CD4-positive, alpha-beta T cell treated with Interleukin-17A for 4 hours (primary cell): ENCODE measurements at regions not wholly inside any gene's neighbourhood (a gene's known extent, or its start where the extent isn't known, plus 50 kb on each side); places are given as distances from the start of the nearest gene placed in this dataset.
"Not testable (repeated sequence)": the region's sequence is repeated elsewhere in the genome, so short reads cannot be mapped to it uniquely, and the experiment has no call there.

ENCODE experiments used
- DNase-seq: peaks from one replicate; pipeline ENCODE4 v3.0.0-alpha.2; 2020; ENCODE audit warnings: mixed read lengths

DNA sequence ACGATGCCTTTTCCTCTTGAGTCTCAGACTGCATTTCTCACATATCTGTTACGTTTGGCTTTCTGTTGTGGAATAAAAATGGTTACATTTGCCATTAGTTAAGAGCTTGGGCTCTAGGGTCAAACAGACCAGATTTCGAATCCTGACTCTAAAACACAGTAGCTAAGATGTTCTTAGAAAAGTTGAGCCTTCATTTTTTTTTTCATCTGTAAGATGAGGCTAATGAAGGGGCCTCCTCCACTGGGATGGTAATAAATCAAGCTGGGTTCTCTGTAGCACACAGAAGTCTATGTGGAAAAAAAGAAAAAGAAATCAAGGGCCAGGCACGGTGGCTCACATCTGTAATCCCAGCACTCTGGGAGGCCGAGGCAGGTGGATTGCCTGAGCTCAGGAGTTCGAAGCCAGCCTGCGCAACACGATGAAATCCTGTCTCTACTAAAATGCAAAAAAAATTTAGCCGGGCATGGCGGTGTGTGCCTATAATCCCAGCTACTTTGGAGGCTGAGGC is 49.9 kb upstream of the CAPRIN1 start:
- DNase-seq = no peak

DNA sequence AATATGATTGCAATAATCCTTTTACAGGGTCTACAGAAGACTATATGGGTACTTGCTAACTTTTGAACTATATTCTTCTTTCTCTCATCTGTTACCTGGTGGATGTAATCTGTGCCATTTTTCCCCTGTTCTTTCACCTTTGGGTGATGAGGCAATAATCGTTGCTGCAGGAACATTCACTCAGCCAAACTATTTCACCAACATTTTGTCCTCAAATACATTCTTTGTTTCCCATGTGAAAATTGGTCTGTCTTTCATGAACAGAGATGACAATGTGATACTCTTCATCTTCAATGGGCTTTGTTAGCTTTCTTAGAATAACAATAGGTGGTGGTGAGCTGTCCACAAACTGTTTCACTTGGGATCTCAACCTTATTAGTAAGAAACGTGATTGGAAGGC is 52.1 kb upstream of the CAPRIN1 start:
- no peak for DNase-seq

DNA sequence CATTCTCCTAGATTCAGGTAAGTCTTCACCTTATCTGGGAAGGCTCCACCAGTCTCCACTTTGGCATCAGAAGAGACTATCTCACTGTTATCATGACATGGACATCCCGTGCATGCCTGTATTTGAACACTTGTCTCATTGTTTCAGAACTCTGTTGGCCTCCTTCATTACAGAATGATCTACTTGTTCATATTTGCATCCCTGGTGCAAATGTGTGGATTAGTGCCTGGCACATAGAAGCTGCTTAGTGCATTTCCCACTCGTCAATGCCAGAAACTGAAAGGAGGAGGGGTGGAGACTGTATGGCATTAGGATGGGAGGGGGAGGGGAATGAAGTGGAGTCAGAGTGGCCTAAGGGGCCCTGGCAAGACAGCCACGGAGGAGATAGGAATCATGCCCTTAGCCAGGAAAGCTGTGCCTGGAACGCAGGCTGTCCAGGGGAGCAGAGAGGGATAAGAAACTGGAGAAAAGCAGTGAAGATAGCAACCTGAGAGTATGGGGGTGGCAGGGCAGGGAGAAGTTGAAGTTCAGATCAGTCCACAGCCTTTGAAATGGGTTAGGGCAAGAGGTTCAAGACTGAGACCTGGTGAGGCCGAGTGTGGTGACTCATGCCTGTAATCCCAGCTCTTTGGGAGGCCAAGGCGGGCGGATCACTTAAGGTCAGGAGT is 53.8 kb upstream of the CAPRIN1 start:
- DNase-seq = no peak

DNA sequence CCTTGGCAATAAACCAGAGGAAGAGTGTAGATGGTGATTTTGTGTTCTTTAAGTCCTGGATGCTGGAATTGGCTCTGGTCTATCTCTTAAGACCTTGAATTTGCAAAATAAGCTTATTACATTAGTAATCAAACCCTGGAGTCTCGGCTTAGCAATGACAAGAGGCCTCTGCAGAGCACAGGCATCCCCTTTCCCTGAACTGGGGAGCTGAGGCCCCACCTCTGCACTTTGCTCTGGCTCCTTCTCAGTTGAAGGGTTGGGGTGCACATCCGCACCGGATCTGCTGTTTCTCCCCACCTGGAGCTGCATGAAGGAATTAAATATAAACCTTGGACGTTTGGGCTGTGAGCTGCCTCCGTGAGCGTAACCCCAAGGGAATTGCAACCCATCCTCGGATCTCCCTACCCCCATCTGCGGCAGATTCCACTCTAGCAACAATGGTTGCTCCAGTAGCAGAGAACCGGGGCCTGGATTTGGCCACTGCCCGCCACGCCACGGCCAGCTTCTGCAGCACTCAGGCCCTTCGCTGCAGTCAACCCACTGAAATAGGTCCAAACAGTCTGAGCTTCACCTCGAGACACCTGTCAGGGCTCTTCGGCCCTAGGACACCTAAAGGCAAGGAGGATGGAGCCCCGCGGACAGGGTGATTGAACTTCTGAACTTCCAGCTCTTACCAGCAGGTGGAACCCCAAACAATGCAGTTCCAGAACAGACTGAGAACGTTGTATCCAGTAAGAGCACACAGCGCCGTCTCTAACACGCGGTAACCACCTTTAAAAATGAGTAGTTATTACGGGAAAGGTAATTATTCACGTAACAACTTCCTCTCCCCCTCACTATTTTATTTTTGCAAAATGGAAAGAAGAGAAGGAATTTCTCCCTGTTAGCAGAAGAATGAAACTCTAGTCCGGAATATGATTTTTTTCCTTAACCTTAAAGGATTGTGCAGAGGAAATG is 54.8 kb upstream of the CAPRIN1 start:
- peak; percentile 81 for DNase-seq

DNA sequence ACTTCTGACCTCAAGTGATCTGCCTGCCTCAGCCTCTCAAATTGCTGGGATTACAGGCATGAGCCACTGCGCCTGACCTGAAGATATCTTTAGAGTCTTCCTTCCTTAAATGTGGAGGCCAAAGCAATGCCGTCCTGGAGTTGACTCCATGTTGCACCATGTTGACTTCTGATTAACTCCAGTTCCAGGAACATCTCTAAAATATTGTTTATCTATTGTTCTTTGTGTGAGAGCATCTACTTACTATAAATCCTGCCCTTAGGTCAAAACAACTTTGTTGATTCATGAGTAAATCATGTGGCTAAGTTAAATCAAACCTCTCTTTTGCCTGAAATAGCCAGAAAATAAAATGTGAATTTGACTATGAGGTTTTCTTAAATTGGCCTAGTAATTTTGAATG is 56.6 kb upstream of the CAPRIN1 start:
- DNase-seq = no peak

DNA sequence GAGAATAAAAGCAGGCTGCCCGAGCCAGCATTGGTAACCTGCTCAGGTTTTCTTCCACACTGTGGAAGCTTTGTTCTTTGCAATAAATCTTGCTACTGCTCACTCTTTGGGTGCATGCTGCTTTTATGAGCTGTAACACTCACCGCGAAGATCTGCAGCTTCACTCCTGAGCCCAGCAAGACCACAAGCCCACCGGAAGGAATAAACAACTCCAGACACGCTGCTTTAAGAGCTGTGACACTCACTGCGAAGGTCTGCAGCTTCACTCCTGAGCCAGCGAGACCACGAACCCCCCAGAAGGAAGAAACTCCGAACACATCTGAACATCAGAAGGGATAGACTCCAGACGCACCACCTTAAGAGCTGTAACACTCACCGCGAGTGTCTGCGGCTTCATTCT is 60.4 kb upstream of the CAPRIN1 start:
- not testable (repeated sequence) for DNase-seq

DNA sequence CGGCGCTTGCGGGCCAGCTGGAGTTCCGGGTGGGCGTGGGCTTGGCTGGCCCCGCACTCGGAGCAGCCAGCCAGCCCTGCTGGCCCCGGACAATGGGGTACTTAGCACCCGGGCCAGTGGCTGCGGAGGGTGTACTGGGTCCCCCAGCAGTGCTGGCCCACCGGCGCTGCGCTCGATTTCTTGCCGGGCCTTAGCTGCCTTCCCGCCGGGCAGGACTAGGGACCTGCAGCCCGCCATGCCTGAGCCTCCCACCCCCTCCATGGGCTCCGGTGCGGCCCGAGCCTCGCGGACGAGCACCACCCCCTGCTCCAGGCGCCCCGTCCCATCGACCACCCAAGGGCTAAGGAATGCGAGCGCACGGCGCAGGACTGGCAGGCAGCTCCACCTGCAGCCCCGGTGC is 61.4 kb upstream of the CAPRIN1 start:
- not testable (repeated sequence) for DNase-seq

DNA sequence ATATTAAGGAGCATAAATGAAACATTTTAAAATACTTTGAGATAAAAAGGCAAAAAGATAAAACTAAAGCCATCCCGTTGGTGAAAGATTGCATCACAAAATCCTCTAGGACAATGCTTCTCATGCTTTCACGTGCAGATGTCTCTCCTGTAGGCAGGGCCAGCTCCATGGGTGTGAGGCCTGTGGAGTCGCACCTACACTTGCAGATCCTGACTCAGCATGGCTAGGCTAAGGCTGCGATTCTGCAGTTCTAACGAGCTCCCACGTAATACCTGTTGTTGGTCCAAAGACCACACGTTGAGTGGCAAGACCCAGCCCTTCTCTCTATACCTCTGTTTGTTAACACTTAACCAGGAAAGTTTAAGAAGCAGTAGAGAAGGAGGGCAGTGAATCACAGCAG is 62.1 kb upstream of the CAPRIN1 start:
- no peak for DNase-seq

DNA sequence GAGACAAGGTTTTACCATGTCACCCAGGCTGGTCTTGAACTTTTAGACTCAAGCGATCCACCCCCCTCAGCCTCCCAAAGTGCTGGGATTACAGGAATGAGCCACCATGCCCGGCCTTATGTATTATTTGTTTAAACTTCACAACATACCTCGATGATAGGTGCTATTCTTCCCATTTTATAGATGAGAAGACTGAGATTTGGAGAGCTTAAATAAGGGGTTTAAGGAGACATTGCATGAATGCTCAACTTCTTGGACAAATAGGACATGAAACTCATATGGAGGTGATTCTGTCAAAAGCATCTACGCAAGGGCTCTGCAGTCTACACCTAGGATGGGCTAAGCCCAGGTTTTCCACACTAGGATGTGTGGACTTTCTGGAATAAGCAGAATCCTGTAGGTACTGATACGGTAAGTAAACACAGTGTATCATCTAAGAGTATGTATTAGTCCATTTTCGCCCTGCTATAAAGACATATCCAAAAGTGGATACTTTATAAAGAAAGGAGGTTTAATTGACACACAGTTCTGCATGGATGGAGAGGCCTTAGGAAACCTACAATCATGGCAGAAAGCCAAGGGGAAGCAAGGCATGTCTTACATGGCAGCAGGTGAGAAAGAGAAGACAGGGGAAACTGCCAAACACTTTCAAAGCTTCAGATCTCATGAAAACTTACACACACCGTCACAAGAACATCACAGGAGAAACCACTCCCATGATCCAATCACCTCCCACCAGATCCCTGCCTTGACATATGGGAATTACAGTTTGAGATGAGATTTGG is 62.8 kb upstream of the CAPRIN1 start:
- DNase-seq = no peak

DNA sequence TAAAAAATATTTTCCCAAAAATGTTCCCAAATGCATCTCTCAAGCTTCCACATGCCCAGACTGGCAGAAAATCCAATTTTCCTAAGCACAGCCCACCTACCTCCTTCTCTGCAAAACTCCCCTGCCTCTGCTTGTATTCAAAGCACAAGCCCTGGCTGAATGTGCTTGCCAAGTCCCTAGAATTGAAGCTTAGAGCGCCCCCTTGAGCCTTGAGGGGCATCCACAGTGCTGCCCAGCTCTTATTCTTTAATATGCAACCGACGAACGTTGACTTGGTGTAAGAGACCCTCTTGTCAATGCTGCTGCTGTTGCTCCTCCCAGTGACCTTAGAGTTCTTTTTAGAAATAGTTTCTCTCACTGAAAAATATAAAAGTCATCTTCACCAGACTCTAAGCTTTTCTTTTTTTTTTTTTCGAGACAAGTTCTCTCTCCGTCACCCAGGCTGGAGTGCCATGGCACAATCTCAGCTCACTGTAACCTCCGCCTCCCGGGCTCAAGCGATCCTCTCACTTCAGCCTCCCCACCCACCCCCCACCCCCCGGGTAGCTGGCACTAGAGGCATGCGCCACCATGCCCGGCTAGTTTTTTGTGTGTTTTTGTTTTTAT is 63.5 kb upstream of the CAPRIN1 start:
- peak; percentile 80 for DNase-seq

DNA sequence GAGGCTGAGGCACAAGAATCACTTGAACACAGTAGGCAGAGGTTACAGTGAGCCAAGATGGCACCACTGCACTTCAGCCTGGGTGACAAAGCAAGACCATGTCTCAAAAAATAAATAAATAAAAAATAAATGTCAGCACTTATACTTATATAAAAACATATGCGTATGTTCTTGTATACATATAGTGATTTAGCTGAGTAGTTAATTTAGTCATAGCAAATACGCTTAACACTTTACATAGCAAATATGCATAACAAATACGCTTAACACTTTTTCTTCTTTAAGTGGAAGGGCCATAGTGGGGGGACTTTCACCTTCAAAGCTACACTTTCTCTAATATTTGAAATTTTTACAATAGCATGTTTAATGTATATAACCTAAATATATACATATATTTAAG is 64.0 kb upstream of the CAPRIN1 start:
- no peak for DNase-seq

DNA sequence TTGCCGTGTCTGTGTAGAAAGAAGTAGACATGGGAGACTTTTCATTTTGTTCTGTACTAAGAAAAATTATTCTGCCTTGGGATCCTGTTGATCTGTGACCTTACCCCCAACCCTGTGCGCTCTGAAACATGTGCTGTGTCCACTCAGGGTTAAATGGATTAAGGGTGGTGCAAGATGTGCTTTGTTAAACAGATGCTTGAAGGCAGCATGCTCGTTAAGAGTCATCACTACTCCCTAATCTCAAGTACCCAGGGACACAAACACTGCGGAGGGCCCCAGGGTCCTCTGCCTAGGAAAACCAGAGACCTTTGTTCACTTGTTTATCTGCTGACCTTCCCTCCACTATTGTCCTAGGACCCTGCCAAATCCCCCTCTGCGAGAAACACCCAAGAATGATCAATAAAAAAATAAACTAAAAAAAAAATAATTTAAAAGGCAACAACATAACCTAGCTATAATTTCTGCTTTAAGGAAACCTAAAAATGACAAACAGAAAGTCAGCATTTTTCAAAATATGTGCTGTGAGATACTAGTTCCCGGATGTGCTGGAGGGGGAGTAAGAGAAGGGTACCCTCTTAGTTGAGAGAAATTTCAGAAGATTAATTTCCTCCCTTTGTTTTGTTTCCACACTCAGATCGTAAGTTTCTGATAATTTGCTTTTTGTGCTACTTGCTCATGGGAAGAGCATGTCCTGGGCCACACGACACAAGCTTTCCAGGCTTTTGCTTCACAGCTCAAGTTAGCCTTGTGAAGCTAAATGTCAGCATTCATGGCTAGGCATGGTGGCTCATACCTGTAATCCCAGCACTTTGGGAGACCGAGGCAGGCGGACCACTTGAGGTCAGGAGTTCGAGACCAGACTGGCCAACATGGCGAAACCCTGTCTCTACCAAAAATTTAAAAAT is 64.7 kb upstream of the CAPRIN1 start:
- not testable (repeated sequence) for DNase-seq

DNA sequence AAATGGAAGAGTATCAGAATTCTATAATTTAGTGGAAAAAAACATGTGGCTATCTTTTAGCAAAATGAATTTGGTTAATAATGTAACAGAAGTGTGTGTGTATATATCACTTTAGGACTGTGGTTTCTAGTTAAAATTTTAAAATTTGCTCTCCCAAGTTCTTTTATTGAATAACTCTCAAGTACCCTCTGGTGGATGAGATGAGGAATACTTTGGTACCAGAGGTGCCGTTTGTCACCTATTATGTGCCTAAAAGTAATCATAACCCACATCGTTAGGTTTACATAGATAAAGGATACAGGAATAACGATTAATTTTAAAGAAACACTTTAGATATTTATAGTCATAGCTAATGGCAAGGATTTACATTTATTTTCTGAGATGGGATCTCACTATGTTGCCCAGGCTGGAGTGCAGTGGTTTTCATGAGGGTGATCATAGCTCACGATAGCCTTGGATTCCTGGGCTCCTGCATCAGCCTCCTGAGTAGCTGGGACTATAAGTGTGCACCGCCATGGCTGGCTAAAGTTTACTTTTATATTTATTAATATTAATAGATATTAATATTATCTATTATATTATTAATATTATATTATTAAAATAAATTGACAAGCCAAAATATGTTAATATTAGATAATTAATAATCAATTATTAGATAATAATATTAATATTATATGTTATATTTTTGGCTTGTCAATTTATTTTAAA is 66.7 kb upstream of the CAPRIN1 start:
- no peak for DNase-seq

DNA sequence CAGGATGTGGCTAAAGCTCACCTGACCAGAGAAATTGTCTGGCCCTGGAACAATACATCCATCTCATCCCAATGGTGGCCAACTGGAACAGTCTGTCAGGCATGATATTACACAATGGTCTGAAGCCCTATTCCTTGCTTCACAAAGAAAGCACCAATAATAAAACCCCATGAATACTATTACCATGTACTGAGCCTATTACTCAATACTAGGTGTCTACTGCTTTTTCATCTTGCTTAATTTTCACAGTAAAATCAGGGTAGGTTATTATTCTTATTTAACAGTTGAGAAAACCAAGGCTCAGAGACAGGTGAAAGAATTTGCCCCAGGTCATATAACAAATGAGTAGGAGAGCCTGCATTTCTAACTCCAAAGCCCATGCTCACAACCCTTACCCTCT is 68.9 kb upstream of the CAPRIN1 start:
- no peak for DNase-seq

DNA sequence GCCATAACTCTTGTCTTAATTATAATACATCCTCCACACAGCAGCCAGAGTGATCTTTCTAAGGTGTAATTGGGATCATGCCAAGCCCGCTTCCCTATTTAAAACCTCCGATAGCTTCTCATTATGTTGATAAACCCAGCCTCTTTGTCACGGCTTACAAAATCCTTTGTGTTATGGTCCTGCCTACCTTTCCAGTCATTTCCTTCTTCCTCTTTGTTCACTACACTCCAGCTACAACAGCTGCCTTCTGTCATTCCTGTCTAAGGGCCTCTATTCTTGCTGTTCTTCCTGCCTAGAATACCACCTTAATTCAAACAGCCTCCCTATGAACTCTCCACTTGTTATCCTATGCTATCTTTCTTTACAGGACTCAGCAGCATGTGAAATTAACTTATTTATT is 70.6 kb upstream of the CAPRIN1 start:
- no peak for DNase-seq

DNA sequence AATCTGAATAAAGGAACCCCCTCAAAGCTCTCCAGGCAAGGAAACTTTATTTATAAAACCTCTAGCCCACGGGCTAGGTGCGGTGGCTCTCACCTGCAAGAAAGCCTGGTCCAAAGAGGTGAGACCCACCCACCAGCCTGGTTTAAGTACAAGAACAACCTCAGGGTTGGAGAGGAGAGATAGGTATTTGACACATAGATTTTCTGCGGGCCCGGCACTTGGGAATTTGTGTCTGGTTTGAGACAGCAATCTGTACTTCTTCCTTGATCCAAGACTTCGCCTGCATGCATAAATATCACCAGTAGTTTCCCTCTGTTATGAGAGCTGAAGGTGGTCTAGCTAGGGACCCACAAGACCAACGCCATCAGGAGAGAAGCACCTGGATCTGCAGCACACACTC is 73.2 kb upstream of the CAPRIN1 start:
- DNase-seq = no peak

DNA sequence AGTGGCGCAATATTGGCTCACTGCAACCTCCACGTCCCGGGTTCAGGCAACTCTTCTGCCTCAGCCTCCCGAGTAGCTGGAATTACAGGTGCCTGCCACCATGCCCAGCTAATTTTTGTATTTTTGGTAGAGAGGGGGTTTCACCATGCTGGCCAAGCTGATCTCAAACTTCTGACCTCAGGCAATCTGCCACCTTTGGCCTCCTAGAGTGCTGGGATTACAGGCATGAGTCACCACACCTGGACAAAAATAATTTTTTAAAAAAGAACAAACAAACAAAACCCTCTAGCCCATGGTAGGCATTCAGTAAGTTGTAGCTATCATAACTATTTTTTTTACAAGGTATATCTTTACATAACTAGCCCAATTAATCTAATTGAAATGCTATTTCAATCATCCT is 73.9 kb upstream of the CAPRIN1 start:
- DNase-seq = no peak

DNA sequence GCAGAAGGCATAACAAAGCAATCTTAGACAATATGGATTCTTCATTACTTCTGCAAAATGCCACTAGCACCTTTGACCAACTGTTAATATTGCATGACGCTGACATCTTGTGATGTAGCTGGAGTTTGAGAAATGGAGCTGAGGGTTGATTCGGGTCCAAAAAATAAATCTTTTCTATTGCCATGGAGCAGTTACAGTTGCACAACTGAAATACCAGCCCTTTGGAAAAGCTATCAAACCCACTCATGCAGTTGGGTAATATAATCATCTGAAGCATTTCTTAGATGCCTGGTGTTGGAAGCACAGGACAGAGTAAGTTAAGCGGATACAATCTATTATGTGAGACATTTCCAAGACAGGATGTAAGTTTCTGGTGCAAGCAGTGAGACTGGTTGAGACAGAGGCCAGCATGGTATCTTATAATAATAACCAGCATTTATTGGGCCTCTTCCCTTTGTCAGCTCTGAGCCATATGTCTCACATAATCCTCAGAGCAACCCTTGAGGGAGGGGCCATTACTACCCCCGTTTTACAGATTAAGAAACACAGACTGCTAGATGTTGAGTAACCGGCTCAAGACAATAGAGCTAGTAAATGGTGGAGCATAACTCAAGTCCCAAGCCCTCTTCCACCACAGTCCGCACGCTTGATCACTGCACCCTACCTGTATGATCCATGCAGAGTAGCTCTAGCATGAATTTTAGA is 74.9 kb upstream of the CAPRIN1 start:
- no peak for DNase-seq

DNA sequence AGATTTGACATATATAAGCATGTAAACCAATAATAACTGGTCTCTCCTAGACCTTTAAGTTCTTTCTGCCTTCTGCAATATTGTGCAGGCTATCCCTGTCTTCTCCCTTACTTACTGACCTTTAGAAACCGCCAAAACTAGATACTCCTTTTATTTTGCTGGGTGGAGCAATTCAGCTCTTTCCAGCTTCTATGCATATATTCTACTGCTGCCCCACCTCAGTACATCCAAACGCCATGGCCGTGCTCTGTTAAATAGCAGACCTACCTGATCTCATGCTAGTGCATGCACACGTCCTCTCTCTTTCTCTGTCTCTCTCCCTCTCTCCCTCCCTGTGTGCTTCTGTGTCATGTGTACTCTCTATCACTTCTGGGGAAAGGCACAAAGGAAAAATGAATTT is 76.7 kb upstream of the CAPRIN1 start:
- no peak for DNase-seq

DNA sequence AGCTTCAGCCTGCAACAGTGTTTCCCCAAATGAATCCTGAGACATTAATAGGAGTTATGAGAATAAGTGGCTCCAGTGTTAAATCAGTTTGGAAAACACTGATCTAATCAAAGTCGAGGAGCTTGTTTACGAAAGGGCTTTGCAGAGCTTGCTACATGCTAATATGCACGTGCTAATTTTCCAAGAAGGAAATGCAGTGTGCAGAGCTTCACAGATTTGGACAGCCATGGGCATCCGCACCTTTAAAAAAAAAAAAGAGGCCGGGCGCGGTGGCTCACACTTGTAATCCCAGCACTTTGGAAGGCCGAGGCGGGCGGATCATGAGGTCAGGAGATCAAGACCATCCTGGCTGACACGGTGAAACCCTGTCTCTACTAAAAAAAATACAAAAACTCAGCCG is 79.7 kb upstream of the LMO2 start:
- not testable (repeated sequence) for DNase-seq
